Panc1 (cell line): ENCODE measurements at regions not wholly inside any gene's neighbourhood (a gene's known extent, or its start where the extent isn't known, plus 50 kb on each side); places are given as distances from the start of the nearest gene placed in this dataset.

ENCODE experiments used
- POLR2AphosphoS5 ChIP-seq: IDR thresholded peaks from 2 replicates; pipeline ENCODE4 v1.6.1; 2012; ENCODE audit warnings: mild to moderate bottlenecking, low read depth, low read length, moderate library complexity
- REST ChIP-seq, 2 experiments: IDR thresholded peaks; 2 replicates each; pipeline ENCODE4 v1.6.1; 2011 to 2012; ENCODE audit warnings: low read depth in 2 of 2, control low read depth in 1 of 2, low read length in 1 of 2, mild to moderate bottlenecking in 1 of 2, moderate library complexity in 1 of 2; ENCODE audit not compliant: insufficient read depth in 1 of 2
- TCF7L2 ChIP-seq: IDR thresholded peaks from 2 replicates; pipeline ENCODE4 v1.6.1; 2011; ENCODE audit warnings: mild to moderate bottlenecking, low read depth, low read length, inconsistent platforms
- TF ChIP-seq, protein P1 (sequence below): fragments of 450-650 bp; IDR thresholded peaks from 2 replicates; pipeline ENCODE4 v1.5.1; 2017; ENCODE audit warnings: mild to moderate bottlenecking

GRCh38 chr20:3307078-3307477 is 68.1 kb upstream of the SLC4A11 start:
- TF ChIP-seq, protein P1, sequence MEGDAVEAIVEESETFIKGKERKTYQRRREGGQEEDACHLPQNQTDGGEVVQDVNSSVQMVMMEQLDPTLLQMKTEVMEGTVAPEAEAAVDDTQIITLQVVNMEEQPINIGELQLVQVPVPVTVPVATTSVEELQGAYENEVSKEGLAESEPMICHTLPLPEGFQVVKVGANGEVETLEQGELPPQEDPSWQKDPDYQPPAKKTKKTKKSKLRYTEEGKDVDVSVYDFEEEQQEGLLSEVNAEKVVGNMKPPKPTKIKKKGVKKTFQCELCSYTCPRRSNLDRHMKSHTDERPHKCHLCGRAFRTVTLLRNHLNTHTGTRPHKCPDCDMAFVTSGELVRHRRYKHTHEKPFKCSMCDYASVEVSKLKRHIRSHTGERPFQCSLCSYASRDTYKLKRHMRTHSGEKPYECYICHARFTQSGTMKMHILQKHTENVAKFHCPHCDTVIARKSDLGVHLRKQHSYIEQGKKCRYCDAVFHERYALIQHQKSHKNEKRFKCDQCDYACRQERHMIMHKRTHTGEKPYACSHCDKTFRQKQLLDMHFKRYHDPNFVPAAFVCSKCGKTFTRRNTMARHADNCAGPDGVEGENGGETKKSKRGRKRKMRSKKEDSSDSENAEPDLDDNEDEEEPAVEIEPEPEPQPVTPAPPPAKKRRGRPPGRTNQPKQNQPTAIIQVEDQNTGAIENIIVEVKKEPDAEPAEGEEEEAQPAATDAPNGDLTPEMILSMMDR = no peak
- TF ChIP-seq REST (IDR thresholded peaks at IDR 0.05; ENCODE audit: insufficient read depth in 1 of 2, low read depth in 2 of 2, low read length in 1 of 2) (no peak), TCF7L2 (no peak), POLR2AphosphoS5 (no peak)
